SK-N-DZ (cell line): ENCODE measurements at regions not wholly inside any gene's neighbourhood (a gene's known extent, or its start where the extent isn't known, plus 50 kb on each side); places are given as distances from the start of the nearest gene placed in this dataset.
"Not testable (repeated sequence)": the region's sequence is repeated elsewhere in the genome, so short reads cannot be mapped to it uniquely, and the experiment has no call there.

Source experiments
- DNase-seq: peaks from one replicate; pipeline ENCODE4 v3.0.0-alpha.2; 2015; ENCODE audit warnings: low spot score

DNA sequence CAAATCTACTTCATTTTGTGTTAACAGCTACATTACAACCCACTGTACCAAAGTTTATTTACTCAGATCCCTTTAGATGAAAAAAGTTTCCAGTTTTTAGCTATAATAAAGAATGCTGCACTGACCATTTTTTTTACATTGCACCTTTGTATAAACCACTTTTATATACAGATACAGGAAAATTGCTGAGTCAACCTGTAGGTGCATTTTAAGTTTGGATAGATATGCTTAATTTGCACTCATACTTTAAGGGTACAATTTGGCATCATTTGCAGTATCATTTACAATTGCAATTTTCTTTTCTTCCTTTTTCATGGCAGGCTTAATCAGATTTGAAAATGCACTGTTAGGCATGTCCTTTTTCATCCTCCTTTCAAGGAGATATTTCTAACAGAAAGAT lies 257.8 kb upstream of the LMO3 start:
- no peak for DNase-seq

DNA sequence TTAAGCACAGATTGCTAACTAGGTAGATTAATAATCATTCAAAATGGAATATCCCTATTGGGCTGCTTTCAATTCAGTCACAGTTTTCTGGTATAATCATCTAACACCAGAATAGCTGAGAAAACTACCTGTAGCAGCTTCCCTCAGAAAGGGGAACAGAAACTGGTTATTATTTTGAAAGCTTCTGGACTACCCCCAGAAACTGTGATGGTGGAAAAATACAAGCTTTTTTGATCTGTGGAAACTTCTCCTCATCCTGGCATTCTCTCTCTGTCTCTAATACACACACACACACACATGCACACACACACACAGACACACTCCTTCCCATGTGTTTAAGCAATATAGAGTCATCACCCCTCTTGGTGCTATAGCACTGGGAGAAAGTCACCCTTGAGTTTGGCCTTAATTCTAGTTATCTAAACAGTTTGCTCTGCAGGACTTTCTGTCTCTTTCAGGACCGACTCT lies 251.5 kb upstream of the LMO3 start:
- no peak for DNase-seq

- no peak for DNase-seq
Observed at GRCh38 chr12:16854465-16854864, 248.5 kb upstream of the LMO3 start.

GRCh38 chr12:16849473-16849872 lies 243.5 kb upstream of the LMO3 start:
- no peak for DNase-seq

- DNase-seq: no peak
Observed at GRCh38 chr12:16844875-16845274, 238.9 kb upstream of the LMO3 start.

- no peak for DNase-seq
Observed at GRCh38 chr12:16833376-16834015, 227.5 kb upstream of the LMO3 start.

GRCh38 chr12:16828891-16829290 lies 222.9 kb upstream of the LMO3 start:
- no peak for DNase-seq

DNA sequence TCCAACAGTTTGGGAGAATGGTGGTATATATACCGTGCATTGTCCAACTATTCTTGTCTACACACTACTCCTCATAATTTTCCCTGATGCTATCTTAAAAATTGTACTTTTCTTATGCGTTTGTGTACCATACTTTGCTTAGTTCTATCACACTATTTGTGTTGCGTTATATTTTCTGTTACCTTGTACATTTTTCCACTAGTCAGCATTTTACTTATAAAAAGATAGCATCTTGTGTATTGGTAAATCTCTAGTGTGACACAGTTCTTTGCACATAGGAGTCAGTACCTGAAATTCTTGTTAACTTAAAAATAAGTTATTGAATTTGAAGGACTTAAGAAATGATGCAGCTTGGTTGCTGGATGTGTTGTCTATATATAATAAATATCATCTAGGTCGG lies 201.8 kb upstream of the LMO3 start:
- DNase-seq: no peak

DNA sequence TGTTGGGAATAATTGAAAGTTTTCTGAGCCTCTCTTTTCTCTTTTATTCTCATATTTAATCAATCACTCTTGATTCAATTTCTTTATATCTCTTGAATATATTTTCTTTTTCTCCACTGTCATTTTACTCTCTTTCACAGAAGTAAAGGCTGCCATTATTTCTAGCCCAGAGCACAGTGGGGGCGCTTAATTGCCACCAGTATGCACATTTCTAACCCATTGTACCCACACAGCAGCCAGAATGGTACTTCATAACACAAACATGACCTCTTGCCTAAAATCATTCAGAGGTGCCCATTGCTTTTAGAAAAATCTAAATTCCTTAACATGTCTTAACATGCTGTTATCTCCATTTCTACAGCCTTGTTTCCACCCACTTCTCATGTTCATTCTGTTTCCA lies 190.2 kb upstream of the LMO3 start:
- no peak for DNase-seq

DNA sequence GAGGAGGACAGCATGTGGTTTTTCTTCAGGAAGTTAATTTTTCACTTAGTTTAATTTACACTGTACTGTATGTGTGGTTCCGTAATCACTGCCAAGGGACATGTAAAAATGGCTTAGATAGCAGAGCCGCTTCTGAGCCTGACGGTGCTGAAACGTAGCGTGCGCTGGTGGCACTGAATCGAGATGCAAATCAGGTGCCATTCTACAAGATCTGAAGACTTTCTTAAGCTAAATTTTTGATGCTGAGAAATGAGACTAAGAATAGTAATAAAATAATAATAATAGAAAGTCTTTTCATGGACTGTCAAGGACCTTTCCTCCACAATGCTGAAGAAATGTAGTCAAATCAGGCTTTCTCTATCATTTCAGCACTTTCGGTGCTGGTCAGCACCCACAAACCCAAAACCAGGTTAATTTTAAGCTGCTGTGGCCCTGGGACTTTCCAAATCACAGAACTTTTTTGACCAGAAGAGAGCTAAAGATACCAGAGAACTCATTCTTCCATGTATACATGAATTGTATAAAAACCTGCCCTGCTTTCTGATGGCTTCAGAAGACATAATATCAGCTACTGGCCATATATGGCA lies 183.3 kb upstream of the LMO3 start:
- no peak for DNase-seq

DNA sequence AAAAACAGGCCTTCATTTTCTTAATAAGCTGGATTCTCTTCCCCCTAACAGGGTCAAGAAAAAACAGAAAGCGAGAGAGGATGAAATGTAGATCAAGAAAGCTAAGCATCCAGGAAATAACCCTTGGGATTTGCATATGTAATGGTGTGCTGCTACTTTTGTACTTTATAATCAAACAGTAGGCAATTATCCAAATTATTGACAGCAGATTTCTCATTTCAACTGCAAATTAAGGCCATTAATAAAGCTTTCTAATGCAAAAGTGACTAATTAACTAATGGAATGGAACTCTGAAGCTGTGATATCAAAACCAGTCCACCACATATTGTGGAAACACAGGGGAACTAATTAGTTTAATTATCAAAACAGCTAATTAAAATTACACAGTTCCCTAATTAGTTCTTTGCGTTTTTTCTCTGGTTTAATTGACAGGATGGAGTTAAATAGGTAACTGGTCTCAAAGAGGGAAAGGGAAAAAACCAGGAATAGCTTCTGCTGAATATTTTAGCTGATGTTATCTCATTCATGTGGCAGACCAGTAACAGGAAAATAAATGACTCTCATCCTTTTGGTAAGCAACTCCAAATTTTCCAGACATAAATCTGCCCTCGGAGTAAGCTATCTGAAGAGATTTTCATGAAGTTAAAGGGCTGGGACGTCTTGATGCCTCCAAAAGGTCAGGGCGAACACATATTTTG lies 182.7 kb upstream of the LMO3 start:
- peak; percentile 86 for DNase-seq

DNA sequence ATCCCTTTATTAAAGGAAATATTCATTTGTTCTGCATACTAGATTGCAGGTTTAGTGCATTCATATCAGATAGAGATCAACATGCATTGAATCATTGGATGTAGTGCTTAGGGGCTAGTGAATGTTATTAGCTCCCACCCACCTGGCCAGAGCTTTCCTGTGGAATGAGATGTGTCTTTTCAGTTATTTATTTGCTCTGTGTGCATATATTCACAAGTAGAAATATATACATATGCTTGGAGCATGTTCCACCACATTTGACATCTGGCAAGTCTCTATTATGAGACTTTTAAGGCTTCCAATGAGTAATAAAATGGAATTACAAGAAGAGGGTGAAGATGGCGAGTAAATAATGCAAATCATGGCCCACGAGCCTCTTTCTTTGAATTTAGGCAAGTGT lies 180.0 kb upstream of the LMO3 start:
- no peak for DNase-seq

GRCh38 chr12:16785524-16785923 lies 179.6 kb upstream of the LMO3 start:
- DNase-seq: peak; percentile 55

- not testable (repeated sequence) for DNase-seq
Observed at GRCh38 chr12:16769129-16769528, 163.2 kb upstream of the LMO3 start.

- no peak for DNase-seq
Observed at GRCh38 chr12:16766736-16767135, 160.8 kb upstream of the LMO3 start.

DNA sequence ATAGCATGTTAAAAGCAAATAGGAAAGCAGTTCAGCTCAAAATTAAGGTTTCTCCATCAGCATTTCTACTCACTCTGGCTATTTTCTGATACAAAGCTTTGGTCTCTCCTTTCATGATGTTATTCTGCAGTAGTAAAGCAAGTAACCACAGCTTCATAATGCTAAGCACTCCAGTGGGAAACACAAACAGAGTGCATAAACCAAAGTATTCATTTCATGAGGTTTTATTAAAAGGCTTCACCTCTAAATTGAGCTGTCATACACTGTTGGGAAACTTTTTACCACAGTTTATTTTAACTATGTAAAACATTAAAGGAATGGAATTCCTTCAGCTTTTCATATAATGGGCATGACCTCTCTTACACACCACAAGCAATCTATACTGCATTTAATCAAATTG lies 157.9 kb upstream of the LMO3 start:
- no peak for DNase-seq

GRCh38 chr12:16756833-16757555 lies 151.0 kb upstream of the LMO3 start:
- DNase-seq: no peak

- no peak for DNase-seq
Observed at GRCh38 chr12:16730772-16731171, 124.8 kb upstream of the LMO3 start.

GRCh38 chr12:16726879-16727278 lies 120.9 kb upstream of the LMO3 start:
- no peak for DNase-seq

GRCh38 chr12:16719713-16720416 lies 113.9 kb upstream of the LMO3 start:
- no peak for DNase-seq

- DNase-seq: no peak
Observed at GRCh38 chr12:16716928-16717327, 111.0 kb upstream of the LMO3 start.

DNA sequence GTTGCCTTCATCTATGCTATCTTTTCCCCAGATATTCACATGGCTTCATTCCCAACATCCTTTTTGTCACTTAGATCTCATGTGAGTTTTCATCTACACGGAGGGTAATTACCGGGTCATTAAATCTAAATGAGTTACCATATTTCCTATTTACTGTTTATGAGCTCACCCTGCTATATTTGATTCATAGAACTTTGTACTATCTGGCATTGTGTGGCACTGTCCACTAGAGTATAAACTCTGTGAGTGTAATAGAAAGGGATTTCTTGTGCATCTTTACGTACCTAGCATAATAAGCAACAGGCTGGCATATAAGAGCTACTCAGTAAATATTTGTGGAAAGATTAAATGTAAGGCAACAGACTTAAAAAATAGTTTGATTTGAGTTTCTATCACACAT lies 86.1 kb upstream of the LMO3 start:
- no peak for DNase-seq
